ENCODE measurements at regions not wholly inside any gene's neighbourhood (a gene's known extent, or its start where the extent isn't known, plus 50 kb on each side); places are given as distances from the start of the nearest gene placed in this dataset.

- Histone ChIP-seq H3K4me3 (no peak overlapping the region), H3K9me3 (no peaks in the 10 kb centered on the region), H3K27ac (no peak overlapping the region), H3K36me3 (no peaks in the 10 kb centered on the region), H3K27me3 (no peaks in the 10 kb centered on the region), H3K4me1 (no peaks in the 10 kb centered on the region)
- DNase-seq, result no peak
- no peak for TF ChIP-seq CTCF (IDR thresholded peaks at IDR 0.05)
- no peak for TF ChIP-seq POLR2A (IDR thresholded peaks at IDR 0.05)
- intact Hi-C loops (cut with DNase I), result no loop called here
- WGBS (ENCODE audit: insufficient coverage, low coverage, low lambda C conversion rate, missing lambda C conversion rate), result 84% methylated on average over 6 of the region's 6 CpGs
- ATAC-seq, result no peak
Observed at GRCh38 chr1:81290326-81290725, 510.4 kb upstream of the ADGRL2 start.

GRCh38 chr1:81288689-81289088 lies 512.0 kb upstream of the ADGRL2 start:
- ATAC-seq (no peak), DNase-seq (no peak)
- Histone ChIP-seq H3K27ac (no peak overlapping the region), H3K9me3 (no peaks in the 10 kb centered on the region), H3K4me1 (no peaks in the 10 kb centered on the region), H3K36me3 (no peaks in the 10 kb centered on the region), H3K4me3 (no peak overlapping the region), H3K27me3 (no peaks in the 10 kb centered on the region)
- WGBS (ENCODE audit: insufficient coverage, low coverage, low lambda C conversion rate, missing lambda C conversion rate), result 76% methylated on average over 2 of the region's 2 CpGs
- no peak for TF ChIP-seq POLR2A (IDR thresholded peaks at IDR 0.05)
- intact Hi-C loops (cut with DNase I), result no loop called here

DNA sequence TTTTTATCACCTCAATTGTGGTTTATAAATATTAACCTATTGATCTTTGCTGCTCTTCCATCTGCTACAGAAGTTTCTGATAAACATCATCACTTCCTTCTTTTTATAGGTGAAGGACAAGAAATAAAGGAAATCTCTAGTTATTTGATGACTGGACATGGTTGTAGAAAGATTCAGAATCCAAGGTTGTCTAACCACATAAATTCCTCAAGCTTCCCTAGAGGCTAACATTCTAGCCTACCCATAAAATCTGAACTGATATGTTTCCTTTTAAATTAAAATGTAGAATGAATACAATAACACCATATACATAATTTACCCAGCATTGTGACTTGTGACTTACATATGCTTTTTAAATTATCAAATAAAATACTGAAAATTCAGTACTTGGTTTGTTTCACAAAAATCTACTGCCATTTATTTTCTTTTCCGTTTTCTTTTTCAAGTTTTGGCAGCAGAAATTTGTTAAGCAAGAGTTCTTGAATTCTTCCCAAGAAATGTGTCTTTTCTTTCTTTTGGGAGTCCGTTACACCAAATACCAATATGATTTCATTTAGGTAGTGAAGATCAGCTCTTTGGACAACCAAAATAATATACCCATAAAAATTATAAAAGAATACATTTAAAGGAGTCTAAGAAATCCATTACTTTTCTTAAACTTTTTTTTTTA lies 513.2 kb upstream of the ADGRL2 start:
- Histone ChIP-seq H3K4me3 (no peak overlapping the region), H3K4me1 (no peaks in the 10 kb centered on the region), H3K9me3 (no peaks in the 10 kb centered on the region), H3K36me3 (no peaks in the 10 kb centered on the region), H3K27ac (no peak overlapping the region), H3K27me3 (no peaks in the 10 kb centered on the region)
- TF ChIP-seq CTCF (IDR thresholded peaks at IDR 0.05) (no peak), POLR2A (IDR thresholded peaks at IDR 0.05) (no peak)
- 56% methylated on average over 2 of the region's 2 CpGs for whole genome bisulfite sequencing (ENCODE audit: insufficient coverage, low coverage, low lambda C conversion rate, missing lambda C conversion rate)
- DNase-seq (no peak), ATAC-seq (no peak)
- intact Hi-C loops (cut with DNase I), result no loop called here

DNA sequence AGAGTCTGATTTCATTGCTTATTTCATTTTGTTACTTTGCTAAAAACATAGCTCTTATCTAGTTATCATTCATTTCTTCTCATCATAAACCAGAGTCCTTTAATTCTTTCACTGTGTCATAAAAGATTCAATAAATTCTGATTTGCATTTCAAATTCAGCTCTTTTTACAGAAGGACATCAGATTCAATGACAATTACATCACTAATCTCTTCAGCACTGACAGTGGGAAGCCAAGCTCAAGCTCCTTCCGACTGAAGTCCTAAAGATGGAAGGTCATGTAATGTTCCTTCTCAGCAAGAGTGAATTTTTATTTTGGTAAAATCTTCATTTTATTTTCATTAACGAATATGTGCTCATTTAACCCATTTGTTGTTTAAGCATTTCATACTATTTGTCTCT lies 530.7 kb upstream of the ADGRL2 start:
- WGBS (ENCODE audit: insufficient coverage, low coverage, low lambda C conversion rate, missing lambda C conversion rate), result 52% methylated on average over 2 of the region's 2 CpGs
- ATAC-seq, result no peak
- intact Hi-C loops (cut with DNase I), result no loop called here
- Histone ChIP-seq H3K27ac (no peak overlapping the region), H3K4me1 (no peaks in the 10 kb centered on the region), H3K36me3 (no peaks in the 10 kb centered on the region), H3K4me3 (no peak overlapping the region), H3K9me3 (no peaks in the 10 kb centered on the region), H3K27me3 (no peaks in the 10 kb centered on the region)
- no peak for TF ChIP-seq CTCF (IDR thresholded peaks at IDR 0.05)
- no peak for DNase-seq

- ATAC-seq, result no peak
Observed at GRCh38 chr1:81264976-81265375, 535.8 kb upstream of the ADGRL2 start.

More at GRCh38 chr1:81264976-81265375, 535.8 kb upstream of the ADGRL2 start:
- no peak for TF ChIP-seq POLR2A (IDR thresholded peaks at IDR 0.05)
- TF ChIP-seq CTCF (IDR thresholded peaks at IDR 0.05), result no peak
- intact Hi-C loops (cut with DNase I), result no loop called here
- Histone ChIP-seq H3K27ac (no peak overlapping the region), H3K9me3 (no peaks in the 10 kb centered on the region), H3K4me3 (no peak overlapping the region), H3K27me3 (no peaks in the 10 kb centered on the region), H3K36me3 (no peaks in the 10 kb centered on the region), H3K4me1 (no peaks in the 10 kb centered on the region)
- 58% methylated on average over 3 of the region's 3 CpGs for WGBS (ENCODE audit: insufficient coverage, low coverage, low lambda C conversion rate, missing lambda C conversion rate)
- no peak for DNase-seq

Data from right lobe of liver (tissue), 6 donors.